ENCODE measurements at regions not wholly inside any gene's neighbourhood (a gene's known extent, or its start where the extent isn't known, plus 50 kb on each side); places are given as distances from the start of the nearest gene placed in this dataset.

DNA sequence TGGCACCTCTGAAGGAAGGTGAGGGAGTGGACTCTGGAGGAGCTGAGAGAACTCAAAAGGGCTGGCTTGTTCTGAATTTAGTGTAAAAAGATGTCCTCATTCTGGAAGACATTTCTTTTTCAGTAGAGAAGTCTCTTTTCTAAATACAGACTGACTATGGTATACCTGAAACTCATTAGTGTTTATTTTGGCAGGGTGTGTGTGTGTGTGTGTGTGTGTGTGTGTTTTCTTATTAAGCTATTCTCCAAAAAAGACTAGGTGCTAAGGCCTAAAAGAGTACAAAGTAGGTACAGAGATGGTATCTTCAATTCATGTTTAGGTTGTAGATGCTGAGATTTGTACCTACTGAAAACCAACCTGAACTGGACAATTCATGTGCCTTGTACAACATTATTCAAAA, 196.4 kb downstream of the SPRY2 start:
- H3K4me2 ChIP-seq = no peak overlapping the region
- TF ChIP-seq CTCF (conservative IDR thresholded peaks at IDR 0.05; ENCODE audit: low read depth, low read length) = no peak
- no peaks in the 10 kb centered on the region for H3K36me3 ChIP-seq (ENCODE audit: insufficient read depth)
- H3K4me1 ChIP-seq (ENCODE audit: low read depth, poor library complexity, severe bottlenecking) = no peaks in the 10 kb centered on the region
- H3K27ac ChIP-seq = no peak overlapping the region
- no peak overlapping the region for H2AFZ ChIP-seq (ENCODE audit: low read depth)
- H3K79me2 ChIP-seq (ENCODE audit: insufficient read depth, low read depth) = no peaks in the 10 kb centered on the region
- no peaks in the 10 kb centered on the region for H3K27me3 ChIP-seq (ENCODE audit: insufficient read depth, low read depth)
- H3K9ac ChIP-seq = no peak overlapping the region
- H3K4me3 ChIP-seq (IDR thresholded peaks at IDR 0.05; ENCODE audit: insufficient read depth, low read depth, low read length) = no peak overlapping the region
- H4K20me1 ChIP-seq (ENCODE audit: insufficient read depth) = no peaks in the 10 kb centered on the region

DNA sequence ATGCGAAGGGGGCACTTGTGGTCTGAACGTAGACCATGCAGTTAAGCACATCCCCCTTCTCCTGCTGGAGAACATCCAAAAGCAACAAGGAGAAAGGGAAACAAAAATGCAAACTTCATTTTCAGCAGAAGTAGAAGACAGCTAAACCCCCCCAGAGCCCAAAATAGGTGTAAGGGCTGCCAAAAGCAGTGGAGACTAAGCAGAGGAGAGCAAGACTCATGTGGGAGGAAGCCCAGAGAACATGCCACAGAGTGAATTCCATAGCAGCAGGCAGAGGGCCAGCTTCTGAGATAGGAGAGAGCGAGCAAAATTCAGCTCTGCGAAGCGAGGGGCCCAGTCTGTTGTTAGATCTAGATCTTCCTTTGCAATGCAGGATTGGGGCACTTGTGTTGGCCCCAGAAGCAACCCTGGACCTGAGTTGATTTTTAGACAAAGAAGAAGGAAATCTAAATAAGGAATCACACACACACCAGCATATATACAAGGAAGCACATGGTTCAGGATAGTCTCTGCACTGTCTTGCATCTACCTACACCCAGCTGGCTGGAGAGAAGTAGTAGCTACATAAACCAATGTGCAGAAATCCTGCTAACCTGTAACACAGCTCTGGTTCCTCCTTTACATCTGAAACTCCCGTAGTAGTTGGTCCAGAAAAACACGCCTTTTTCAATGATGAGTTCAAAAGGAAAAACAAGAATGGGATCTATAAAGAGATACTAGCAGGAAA, 199.6 kb downstream of the SPRY2 start:
- Histone ChIP-seq H3K4me3 (IDR thresholded peaks at IDR 0.05; ENCODE audit: insufficient read depth, low read depth, low read length) (no peak overlapping the region), H3K27ac (no peak overlapping the region), H4K20me1 (ENCODE audit: insufficient read depth) (no peaks in the 10 kb centered on the region), H3K4me2 (no peak overlapping the region), H3K36me3 (ENCODE audit: insufficient read depth) (no peaks in the 10 kb centered on the region), H2AFZ (ENCODE audit: low read depth) (no peak overlapping the region), H3K79me2 (ENCODE audit: insufficient read depth, low read depth) (no peaks in the 10 kb centered on the region), H3K4me1 (ENCODE audit: low read depth, poor library complexity, severe bottlenecking) (no peaks in the 10 kb centered on the region), H3K9ac (no peak overlapping the region), H3K27me3 (ENCODE audit: insufficient read depth, low read depth) (no peaks in the 10 kb centered on the region)
- TF ChIP-seq CTCF (conservative IDR thresholded peaks at IDR 0.05; ENCODE audit: low read depth, low read length) = no peak

DNA sequence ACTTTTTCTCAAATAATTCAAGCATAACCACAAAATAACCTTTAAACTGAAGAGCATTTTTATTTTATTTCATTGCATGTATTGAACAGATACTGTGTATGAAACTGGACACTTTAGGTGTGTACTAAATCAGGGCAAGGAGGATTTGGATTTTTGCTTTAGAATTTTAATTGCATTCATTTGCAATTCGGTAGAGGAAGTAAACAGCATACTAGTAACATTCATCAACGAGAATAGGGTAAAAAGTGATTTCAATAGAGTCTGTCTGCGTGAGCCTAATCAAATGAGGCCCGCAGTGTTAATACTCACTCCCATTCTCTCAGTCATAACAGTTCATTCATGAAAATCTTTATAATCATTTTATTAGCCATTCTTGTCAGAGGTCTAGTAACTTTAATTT, 200.2 kb downstream of the SPRY2 start:
- H2AFZ ChIP-seq (ENCODE audit: low read depth) = no peak overlapping the region
- H3K27ac ChIP-seq = no peak overlapping the region
- no peak overlapping the region for H3K4me3 ChIP-seq (IDR thresholded peaks at IDR 0.05; ENCODE audit: insufficient read depth, low read depth, low read length)
- H3K79me2 ChIP-seq (ENCODE audit: insufficient read depth, low read depth) = no peaks in the 10 kb centered on the region
- no peaks in the 10 kb centered on the region for H3K4me1 ChIP-seq (ENCODE audit: low read depth, poor library complexity, severe bottlenecking)
- H4K20me1 ChIP-seq (ENCODE audit: insufficient read depth) = no peaks in the 10 kb centered on the region
- no peak for TF ChIP-seq CTCF (conservative IDR thresholded peaks at IDR 0.05; ENCODE audit: low read depth, low read length)
- no peak overlapping the region for H3K4me2 ChIP-seq
- H3K9ac ChIP-seq = no peak overlapping the region
- H3K36me3 ChIP-seq (ENCODE audit: insufficient read depth) = no peaks in the 10 kb centered on the region
- H3K27me3 ChIP-seq (ENCODE audit: insufficient read depth, low read depth) = no peaks in the 10 kb centered on the region

DNA sequence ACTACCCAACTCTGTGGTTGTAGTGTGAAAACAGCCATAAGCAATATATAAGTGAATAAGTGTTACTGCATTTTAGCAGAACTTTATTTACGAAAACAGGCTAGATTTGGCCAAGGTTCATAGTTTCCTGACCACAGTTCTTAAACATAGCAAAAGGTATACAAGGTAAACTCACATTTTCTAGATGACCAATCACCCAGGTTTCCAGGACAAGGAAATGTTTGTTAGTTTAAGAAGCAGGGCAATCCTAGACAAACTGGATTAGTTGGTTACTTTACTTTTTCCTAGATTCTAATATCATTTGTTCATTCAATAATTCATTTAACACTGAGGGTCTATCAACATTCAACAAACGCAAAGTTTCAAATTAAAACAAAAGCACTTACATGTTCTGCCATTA, 201.7 kb downstream of the SPRY2 start:
- no peak overlapping the region for H3K4me2 ChIP-seq
- no peaks in the 10 kb centered on the region for H3K4me1 ChIP-seq (ENCODE audit: low read depth, poor library complexity, severe bottlenecking)
- H3K36me3 ChIP-seq (ENCODE audit: insufficient read depth) = no peaks in the 10 kb centered on the region
- no peaks in the 10 kb centered on the region for H4K20me1 ChIP-seq (ENCODE audit: insufficient read depth)
- H3K79me2 ChIP-seq (ENCODE audit: insufficient read depth, low read depth) = no peaks in the 10 kb centered on the region
- no peak overlapping the region for H3K9ac ChIP-seq
- H2AFZ ChIP-seq (ENCODE audit: low read depth) = no peak overlapping the region
- TF ChIP-seq CTCF (conservative IDR thresholded peaks at IDR 0.05; ENCODE audit: low read depth, low read length) = no peak
- H3K4me3 ChIP-seq (IDR thresholded peaks at IDR 0.05; ENCODE audit: insufficient read depth, low read depth, low read length) = no peak overlapping the region
- H3K27ac ChIP-seq = no peak overlapping the region
- H3K27me3 ChIP-seq (ENCODE audit: insufficient read depth, low read depth) = no peaks in the 10 kb centered on the region
